ENCODE measurements at regions not wholly inside any gene's neighbourhood (a gene's known extent, or its start where the extent isn't known, plus 50 kb on each side); places are given as distances from the start of the nearest gene placed in this dataset.

- DNase-seq = no peak
Observed at GRCh38 chr1:87226341-87226760, 102.3 kb upstream of the LMO4 start.

GRCh38 chr1:87227651-87228050 lies 101.0 kb upstream of the LMO4 start:
- no peak for DNase-seq

GRCh38 chr1:87230501-87230900 lies 98.2 kb upstream of the LMO4 start:
- DNase-seq = no peak

GRCh38 chr1:87231703-87232367 lies 96.8 kb upstream of the LMO4 start:
- DNase-seq = no peak

- DNase-seq = no peak
Observed at GRCh38 chr1:87236585-87236984, 92.1 kb upstream of the LMO4 start.

- no peak for DNase-seq
Observed at GRCh38 chr1:87239997-87240605, 88.6 kb upstream of the LMO4 start.

GRCh38 chr1:87240661-87241285 lies 87.9 kb upstream of the LMO4 start:
- no peak for DNase-seq

GRCh38 chr1:87242445-87243185 lies 86.1 kb upstream of the LMO4 start:
- DNase-seq = no peak

GRCh38 chr1:87243573-87243972 lies 85.1 kb upstream of the LMO4 start:
- DNase-seq = no peak

GRCh38 chr1:87246436-87246835 lies 82.2 kb upstream of the LMO4 start:
- DNase-seq = peak; percentile 2 to 52

- no peak for DNase-seq
Observed at GRCh38 chr1:87249803-87250202, 78.9 kb upstream of the LMO4 start.

GRCh38 chr1:87250336-87250735 lies 78.3 kb upstream of the LMO4 start:
- no peak for DNase-seq

- no peak for DNase-seq
Observed at GRCh38 chr1:87252406-87252805, 76.3 kb upstream of the LMO4 start.

- DNase-seq = no peak
Observed at GRCh38 chr1:87262688-87263087, 66.0 kb upstream of the LMO4 start.

GRCh38 chr1:87263281-87263680 lies 65.4 kb upstream of the LMO4 start:
- DNase-seq = no peak

GRCh38 chr1:87263785-87264184 lies 64.9 kb upstream of the LMO4 start:
- no peak for DNase-seq

- DNase-seq = no peak
Observed at GRCh38 chr1:87264976-87265375, 63.7 kb upstream of the LMO4 start.

- DNase-seq = no peak
Observed at GRCh38 chr1:87265786-87266185, 62.9 kb upstream of the LMO4 start.

- DNase-seq = no peak
Observed at GRCh38 chr1:87268111-87268510, 60.6 kb upstream of the LMO4 start.

GRCh38 chr1:87269921-87270320 lies 58.8 kb upstream of the LMO4 start:
- no peak for DNase-seq

GRCh38 chr1:87273291-87273690 lies 55.4 kb upstream of the LMO4 start:
- DNase-seq = no peak

GRCh38 chr1:87274851-87275250 lies 53.8 kb upstream of the LMO4 start:
- peak; percentile 45 to 65 for DNase-seq

GRCh38 chr1:87278825-87279535 lies 49.7 kb upstream of the LMO4 start:
- DNase-seq = no peak

Measured in NCI-H524 (cell line).